GM23248 (cell line): ENCODE measurements at regions not wholly inside any gene's neighbourhood (a gene's known extent, or its start where the extent isn't known, plus 50 kb on each side); places are given as distances from the start of the nearest gene placed in this dataset.

Experiments used
- EZH2 ChIP-seq: fragments of 200-600 bp; sonication (generic); IDR thresholded peaks from 2 replicates; pipeline ENCODE4 v1.6.1; 2018; ENCODE audit warnings: antibody characterized with exemption, mild to moderate bottlenecking; ENCODE audit not compliant: insufficient read depth, poor library complexity, severe bottlenecking
- EZH2phosphoT487 ChIP-seq: fragments of 200-600 bp; sonication (generic); IDR thresholded peaks from 2 replicates; pipeline ENCODE4 v1.6.1; 2018; ENCODE audit warnings: antibody characterized with exemption, moderate library complexity, mild to moderate bottlenecking, low read depth; ENCODE audit not compliant: insufficient read depth

- TF ChIP-seq EZH2phosphoT487: no peak
- TF ChIP-seq EZH2: no peak
These were observed 1781.3 kb upstream of the CELF4 start for GRCh38 chr18:39346916-39347315.
